ENCODE measurements at regions not wholly inside any gene's neighbourhood (a gene's known extent, or its start where the extent isn't known, plus 50 kb on each side); places are given as distances from the start of the nearest gene placed in this dataset.
"Not testable (repeated sequence)": the region's sequence is repeated elsewhere in the genome, so short reads cannot be mapped to it uniquely, and the experiment has no call there.

DNA sequence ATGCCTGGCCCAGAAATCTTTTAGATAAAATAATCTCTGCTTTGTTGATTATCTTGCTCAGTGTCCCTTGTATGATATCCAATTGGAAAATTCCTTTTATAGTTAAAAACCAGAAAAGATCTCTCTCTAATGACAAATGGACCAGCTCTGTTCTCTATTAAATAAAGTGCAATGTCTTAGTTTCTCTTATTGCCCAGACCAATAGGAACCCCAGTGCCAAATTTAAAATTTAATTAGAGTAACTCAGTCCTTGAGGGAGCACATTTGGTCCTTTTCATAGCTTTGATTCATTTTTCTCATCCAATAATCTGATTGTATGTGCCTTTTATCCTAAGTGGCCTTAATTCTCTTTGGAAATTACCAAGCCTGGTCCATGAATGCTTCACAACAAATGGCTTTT is 158.9 kb upstream of the FOXK1 start:
- Histone ChIP-seq H2AFZ (ENCODE audit: low read length, unreplicated experiment) (no peak overlapping the region), H3K4me3 (ENCODE audit: low read depth, low read length) (no peak overlapping the region), H3K4me1 (ENCODE audit: control insufficient read depth, insufficient read depth, low read length, unreplicated experiment) (no peaks in the 10 kb centered on the region), H3K27ac (ENCODE audit: low read depth, low read length) (no peak overlapping the region), H3K36me3 (ENCODE audit: insufficient read depth, low read length) (no peaks in the 10 kb centered on the region), H3K79me2 (ENCODE audit: control insufficient read depth, insufficient read depth, low read length, unreplicated experiment) (no peaks in the 10 kb centered on the region), H3K27me3 (ENCODE audit: insufficient read depth, low read length) (no peaks in the 10 kb centered on the region; the same call in 1 of the 2 replicates)

DNA sequence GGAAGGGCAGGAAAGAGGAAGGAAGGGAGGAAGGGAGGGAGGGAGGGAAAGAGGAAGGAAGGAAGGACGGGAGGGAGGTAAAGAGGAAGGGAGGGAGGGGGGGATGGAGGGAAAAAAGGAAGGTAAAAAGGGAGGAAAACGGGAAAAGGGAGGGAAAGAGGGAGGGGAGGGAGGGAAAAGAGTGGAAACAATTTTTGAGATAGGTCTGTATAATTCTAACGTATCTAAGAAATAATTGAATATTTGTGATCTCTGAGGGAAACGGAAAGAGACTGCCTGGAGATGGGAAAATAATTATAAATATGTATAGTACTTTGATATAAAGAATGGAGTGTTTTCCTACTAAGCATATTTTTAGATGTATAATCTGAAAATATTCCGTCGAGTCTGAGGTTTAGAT is 158.2 kb upstream of the FOXK1 start:
- no peaks in the 10 kb centered on the region for H3K79me2 ChIP-seq (ENCODE audit: control insufficient read depth, insufficient read depth, low read length, unreplicated experiment)
- no peak overlapping the region for H3K27ac ChIP-seq (ENCODE audit: low read depth, low read length)
- no peak overlapping the region for H2AFZ ChIP-seq (ENCODE audit: low read length, unreplicated experiment)
- H3K36me3 ChIP-seq (ENCODE audit: insufficient read depth, low read length): no peaks in the 10 kb centered on the region
- H3K4me1 ChIP-seq (ENCODE audit: control insufficient read depth, insufficient read depth, low read length, unreplicated experiment): no peaks in the 10 kb centered on the region
- H3K27me3 ChIP-seq (ENCODE audit: insufficient read depth, low read length): no peaks in the 10 kb centered on the region; the same call in 1 of the 2 replicates
- H3K4me3 ChIP-seq (ENCODE audit: low read depth, low read length): no peak overlapping the region

DNA sequence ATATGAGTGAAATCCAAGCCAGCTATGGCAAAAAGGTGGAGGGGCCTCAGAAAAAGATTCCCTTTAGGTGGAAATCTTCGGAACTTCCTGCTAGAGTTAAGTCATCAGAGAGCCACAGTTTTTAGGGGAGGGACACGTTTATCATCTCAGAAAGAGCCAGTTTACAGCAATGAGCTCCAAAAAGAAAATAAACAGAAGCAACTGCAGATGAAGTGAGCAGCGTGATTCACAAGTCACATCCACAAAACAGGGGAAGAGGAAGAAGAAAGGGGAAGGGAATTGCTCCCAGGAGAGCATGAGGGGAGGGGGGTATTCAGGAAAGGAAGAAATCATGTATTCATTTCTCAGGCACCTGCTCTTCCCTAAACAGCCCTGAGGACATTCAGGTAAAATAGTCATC is 156.2 kb upstream of the FOXK1 start:
- Histone ChIP-seq H3K79me2 (ENCODE audit: control insufficient read depth, insufficient read depth, low read length, unreplicated experiment) (no peaks in the 10 kb centered on the region), H3K4me3 (ENCODE audit: low read depth, low read length) (no peak overlapping the region), H3K36me3 (ENCODE audit: insufficient read depth, low read length) (no peaks in the 10 kb centered on the region), H3K27ac (ENCODE audit: low read depth, low read length) (no peak overlapping the region), H3K27me3 (ENCODE audit: insufficient read depth, low read length) (no peaks in the 10 kb centered on the region; the same call in 1 of the 2 replicates), H2AFZ (ENCODE audit: low read length, unreplicated experiment) (no peak overlapping the region), H3K4me1 (ENCODE audit: control insufficient read depth, insufficient read depth, low read length, unreplicated experiment) (no peaks in the 10 kb centered on the region)

DNA sequence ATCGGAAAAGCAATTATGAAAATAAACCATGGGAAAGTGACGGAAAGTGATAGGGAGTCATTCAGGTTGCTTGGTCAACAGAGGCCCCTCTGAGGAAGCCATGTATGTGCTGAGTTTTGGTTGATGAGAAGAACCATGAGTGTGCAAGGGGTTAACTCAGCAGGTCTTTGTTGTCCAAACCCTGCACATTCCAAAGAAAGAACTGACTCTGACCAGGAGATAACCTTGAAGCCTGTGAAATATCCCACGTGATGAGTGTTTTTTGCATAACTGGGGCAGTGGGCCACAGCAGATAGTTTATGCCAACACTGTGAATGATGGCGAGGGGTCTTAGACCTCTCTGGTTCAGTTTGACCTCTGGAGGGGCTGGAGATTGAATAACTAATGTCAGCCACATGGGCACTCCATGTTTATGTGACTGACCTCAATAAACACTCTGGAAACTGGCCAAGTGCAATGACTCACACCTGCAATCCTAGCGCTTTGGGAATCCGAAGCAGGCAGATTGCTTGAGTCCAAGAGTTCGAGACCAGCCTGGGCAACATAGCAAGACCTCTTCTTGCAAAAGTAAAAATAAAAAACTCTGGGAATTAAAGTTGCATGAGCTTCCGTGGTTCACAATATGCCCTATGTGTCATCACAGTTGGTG is 154.0 kb upstream of the FOXK1 start:
- Histone ChIP-seq H3K4me1 (ENCODE audit: control insufficient read depth, insufficient read depth, low read length, unreplicated experiment) (no peaks in the 10 kb centered on the region), H3K36me3 (ENCODE audit: insufficient read depth, low read length) (no peaks in the 10 kb centered on the region), H3K4me3 (ENCODE audit: low read depth, low read length) (no peak overlapping the region), H3K79me2 (ENCODE audit: control insufficient read depth, insufficient read depth, low read length, unreplicated experiment) (no peaks in the 10 kb centered on the region), H3K27ac (ENCODE audit: low read depth, low read length) (no peak overlapping the region), H3K27me3 (ENCODE audit: insufficient read depth, low read length) (no peaks in the 10 kb centered on the region; the same call in 1 of the 2 replicates), H2AFZ (ENCODE audit: low read length, unreplicated experiment) (no peak overlapping the region)

DNA sequence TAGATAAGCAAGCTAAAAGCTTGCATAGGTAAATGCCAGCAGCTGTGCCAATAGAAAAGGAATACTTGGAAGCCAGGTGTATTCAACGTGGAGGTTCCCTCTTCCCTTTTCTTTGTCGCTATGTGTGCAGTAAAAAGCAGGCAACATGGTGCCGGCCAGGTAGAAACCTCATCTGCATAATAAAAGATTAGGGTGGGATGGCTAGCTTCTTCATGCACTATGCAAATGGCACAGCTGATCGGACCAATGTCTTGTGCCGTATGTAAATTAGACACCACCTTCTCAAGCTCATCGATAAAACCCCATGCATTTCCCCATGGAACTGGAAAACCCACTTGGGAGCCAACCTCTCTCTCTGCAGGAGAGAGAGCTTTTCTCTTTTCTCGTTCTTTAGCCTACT is 150.9 kb upstream of the FOXK1 start:
- Histone ChIP-seq H3K4me3 (ENCODE audit: low read depth, low read length) (no peak overlapping the region), H3K27ac (ENCODE audit: low read depth, low read length) (no peak overlapping the region), H3K79me2 (ENCODE audit: control insufficient read depth, insufficient read depth, low read length, unreplicated experiment) (no peaks in the 10 kb centered on the region)

DNA sequence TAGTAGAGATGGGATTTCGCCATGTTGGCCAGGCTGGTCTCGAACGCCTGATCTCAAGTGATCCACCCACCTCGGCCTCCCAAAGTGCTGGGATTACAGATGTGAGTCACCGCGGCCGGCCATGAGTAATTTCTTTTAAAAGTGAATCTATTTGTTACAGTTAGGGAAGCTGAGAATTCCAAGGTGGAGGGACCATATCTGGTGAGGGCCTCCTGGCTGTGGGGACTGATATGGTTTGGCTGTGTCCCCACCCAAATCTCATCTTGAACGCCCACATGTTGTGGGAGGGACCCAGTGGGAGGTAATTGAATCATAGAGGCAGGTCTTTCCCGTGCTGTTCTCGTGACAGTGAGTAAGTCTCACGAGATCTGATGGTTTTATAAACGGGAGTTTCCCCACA is 148.8 kb upstream of the FOXK1 start:
- H3K36me3 ChIP-seq (ENCODE audit: insufficient read depth, low read length); H3K4me1 ChIP-seq (ENCODE audit: control insufficient read depth, insufficient read depth, low read length, unreplicated experiment); H3K27me3 ChIP-seq (ENCODE audit: insufficient read depth, low read length); H3K79me2 ChIP-seq (ENCODE audit: control insufficient read depth, insufficient read depth, low read length, unreplicated experiment); H2AFZ ChIP-seq (ENCODE audit: low read length, unreplicated experiment); H3K4me3 ChIP-seq (ENCODE audit: low read depth, low read length); H3K27ac ChIP-seq (ENCODE audit: low read depth, low read length): not testable (repeated sequence)

More for the DNA sequence above, 150.9 kb upstream of the FOXK1 start:
- Histone ChIP-seq H3K27me3 (ENCODE audit: insufficient read depth, low read length) (no peaks in the 10 kb centered on the region), H3K36me3 (ENCODE audit: insufficient read depth, low read length) (no peaks in the 10 kb centered on the region), H2AFZ (ENCODE audit: low read length, unreplicated experiment) (no peak overlapping the region), H3K4me1 (ENCODE audit: control insufficient read depth, insufficient read depth, low read length, unreplicated experiment) (no peaks in the 10 kb centered on the region)

DNA sequence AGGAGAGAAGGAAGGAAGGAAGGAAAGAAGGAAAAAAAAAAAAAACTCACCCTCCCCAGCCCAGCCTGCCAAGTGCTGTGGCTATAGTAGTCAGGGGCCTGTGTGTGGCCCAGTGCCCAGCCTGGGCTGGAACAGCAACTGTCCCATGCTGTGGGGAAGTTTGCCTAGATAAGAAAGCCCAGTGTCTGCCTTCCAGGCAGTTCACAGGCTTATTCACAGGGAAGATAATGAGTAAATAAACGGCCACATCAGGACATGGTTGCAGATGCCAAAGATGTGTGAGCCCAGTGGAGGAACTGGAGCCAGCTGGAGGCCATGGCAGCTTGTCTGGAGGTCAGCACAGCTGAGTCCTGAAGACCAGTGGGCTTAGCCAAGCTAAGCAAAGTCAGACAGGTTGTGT is 132.4 kb upstream of the FOXK1 start:
- H3K27me3 ChIP-seq (ENCODE audit: insufficient read depth, low read length): no peaks in the 10 kb centered on the region; the same call in 1 of the 2 replicates

DNA sequence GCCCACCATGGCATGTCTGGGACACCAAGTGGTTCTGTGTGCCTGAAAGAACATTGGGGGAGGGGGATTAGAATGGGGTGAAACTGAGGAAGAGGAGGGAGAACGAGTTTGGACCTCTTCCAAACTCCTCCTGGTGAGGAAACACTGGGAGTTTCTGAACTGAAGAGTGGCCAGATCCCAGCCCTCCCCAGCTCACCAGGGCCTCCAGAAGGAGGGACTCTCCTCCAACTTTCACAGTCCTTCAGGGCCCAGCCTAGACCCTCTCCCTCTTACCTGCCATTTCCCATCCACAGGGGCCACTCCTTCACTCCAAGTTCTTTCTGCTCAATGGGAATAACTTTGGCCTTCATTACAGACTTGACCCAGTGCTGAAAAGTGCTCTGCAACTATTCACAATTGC is 132.0 kb upstream of the FOXK1 start:
- no peaks in the 10 kb centered on the region for H3K79me2 ChIP-seq (ENCODE audit: control insufficient read depth, insufficient read depth, low read length, unreplicated experiment)
- no peak overlapping the region for H3K4me3 ChIP-seq (ENCODE audit: low read depth, low read length)
- H3K4me1 ChIP-seq (ENCODE audit: control insufficient read depth, insufficient read depth, low read length, unreplicated experiment): no peaks in the 10 kb centered on the region
- H3K27ac ChIP-seq (ENCODE audit: low read depth, low read length): no peak overlapping the region
- H2AFZ ChIP-seq (ENCODE audit: low read length, unreplicated experiment): no peak overlapping the region
- no peaks in the 10 kb centered on the region; the same call in 1 of the 2 replicates for H3K27me3 ChIP-seq (ENCODE audit: insufficient read depth, low read length)
- H3K36me3 ChIP-seq (ENCODE audit: insufficient read depth, low read length): no peaks in the 10 kb centered on the region

More for the DNA sequence above, 132.4 kb upstream of the FOXK1 start:
- Histone ChIP-seq H3K79me2 (ENCODE audit: control insufficient read depth, insufficient read depth, low read length, unreplicated experiment) (no peaks in the 10 kb centered on the region), H2AFZ (ENCODE audit: low read length, unreplicated experiment) (no peak overlapping the region), H3K4me1 (ENCODE audit: control insufficient read depth, insufficient read depth, low read length, unreplicated experiment) (no peaks in the 10 kb centered on the region), H3K27ac (ENCODE audit: low read depth, low read length) (no peak overlapping the region), H3K4me3 (ENCODE audit: low read depth, low read length) (no peak overlapping the region), H3K36me3 (ENCODE audit: insufficient read depth, low read length) (no peaks in the 10 kb centered on the region)

DNA sequence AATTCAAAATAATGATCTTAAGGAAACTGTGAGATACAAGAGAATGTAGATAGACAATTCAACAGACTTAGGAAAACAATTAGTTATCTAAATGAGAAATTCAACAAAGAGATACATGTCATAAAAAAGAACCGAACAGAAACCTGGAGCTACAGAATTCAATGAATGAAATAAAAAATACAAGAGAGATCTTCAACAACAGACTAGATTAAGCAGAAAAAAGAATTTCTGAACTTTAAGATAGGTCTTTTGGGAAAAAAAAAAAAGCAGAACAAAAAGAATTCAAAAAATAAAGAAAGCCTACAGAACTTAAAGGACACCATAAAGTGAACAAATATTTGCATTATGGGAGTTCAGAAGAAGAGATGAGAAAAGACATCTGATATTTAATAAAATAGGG is 129.1 kb upstream of the FOXK1 start:
- Histone ChIP-seq H3K36me3 (ENCODE audit: insufficient read depth, low read length) (no peaks in the 10 kb centered on the region), H3K27ac (ENCODE audit: low read depth, low read length) (no peak overlapping the region), H2AFZ (ENCODE audit: low read length, unreplicated experiment) (no peak overlapping the region), H3K27me3 (ENCODE audit: insufficient read depth, low read length) (peaks cover 9% of the 10 kb centered on the region; the same call in 1 of the 2 replicates), H3K4me3 (ENCODE audit: low read depth, low read length) (no peak overlapping the region), H3K79me2 (ENCODE audit: control insufficient read depth, insufficient read depth, low read length, unreplicated experiment) (no peaks in the 10 kb centered on the region), H3K4me1 (ENCODE audit: control insufficient read depth, insufficient read depth, low read length, unreplicated experiment) (no peaks in the 10 kb centered on the region)

DNA sequence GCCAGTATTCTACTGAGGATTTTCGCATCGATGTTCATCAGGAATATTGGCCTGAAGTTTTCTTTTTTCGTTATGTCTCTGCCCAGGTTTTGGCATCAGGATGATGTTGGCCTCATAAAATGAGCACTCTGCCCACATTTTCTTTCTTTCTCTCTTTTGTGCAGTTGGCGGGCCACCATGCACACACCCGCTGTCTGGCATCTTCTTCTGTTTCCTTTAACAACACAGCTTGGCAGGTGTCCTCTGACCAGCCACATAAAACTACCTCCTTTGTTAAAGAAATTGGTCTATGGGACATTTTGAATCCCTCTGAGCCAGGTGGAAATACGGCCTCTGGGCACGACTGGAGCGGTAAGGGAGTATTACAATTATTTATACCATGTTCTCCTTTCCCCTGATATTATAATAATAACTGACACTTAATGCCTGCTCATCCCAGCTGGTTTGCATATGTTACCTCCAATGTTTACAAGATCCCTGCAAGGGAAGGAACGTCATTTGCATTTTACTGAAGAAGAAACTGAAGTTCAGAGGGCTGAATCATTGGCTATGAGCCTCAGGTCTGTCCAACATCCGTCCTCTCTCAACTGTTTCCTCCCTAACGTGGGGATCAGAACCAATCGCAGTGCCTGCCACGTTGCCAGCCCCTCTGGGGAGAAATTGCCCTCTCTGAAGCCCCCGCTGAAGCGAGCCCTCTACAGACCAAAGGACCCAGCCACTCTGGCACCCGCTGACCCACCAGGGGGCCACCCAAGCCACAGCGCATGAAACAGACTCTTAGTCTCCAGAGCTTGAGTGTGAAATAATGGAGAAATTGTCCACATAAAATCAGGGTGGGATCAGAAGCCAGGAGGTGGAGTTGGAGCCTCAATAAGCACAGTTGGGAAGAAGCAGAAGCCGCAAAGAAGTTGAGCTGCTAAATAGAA is 125.0 kb upstream of the FOXK1 start:
- no peaks in the 10 kb centered on the region for H3K36me3 ChIP-seq (ENCODE audit: insufficient read depth, low read length)
- H2AFZ ChIP-seq (ENCODE audit: low read length, unreplicated experiment): no peak overlapping the region
- no peaks in the 10 kb centered on the region for H3K4me1 ChIP-seq (ENCODE audit: control insufficient read depth, insufficient read depth, low read length, unreplicated experiment)
- no peaks in the 10 kb centered on the region for H3K79me2 ChIP-seq (ENCODE audit: control insufficient read depth, insufficient read depth, low read length, unreplicated experiment)
- H3K27me3 ChIP-seq (ENCODE audit: insufficient read depth, low read length): peaks cover 23% of the 10 kb centered on the region
- H3K27ac ChIP-seq (ENCODE audit: low read depth, low read length): no peak overlapping the region
- H3K4me3 ChIP-seq (ENCODE audit: low read depth, low read length): no peak overlapping the region

DNA sequence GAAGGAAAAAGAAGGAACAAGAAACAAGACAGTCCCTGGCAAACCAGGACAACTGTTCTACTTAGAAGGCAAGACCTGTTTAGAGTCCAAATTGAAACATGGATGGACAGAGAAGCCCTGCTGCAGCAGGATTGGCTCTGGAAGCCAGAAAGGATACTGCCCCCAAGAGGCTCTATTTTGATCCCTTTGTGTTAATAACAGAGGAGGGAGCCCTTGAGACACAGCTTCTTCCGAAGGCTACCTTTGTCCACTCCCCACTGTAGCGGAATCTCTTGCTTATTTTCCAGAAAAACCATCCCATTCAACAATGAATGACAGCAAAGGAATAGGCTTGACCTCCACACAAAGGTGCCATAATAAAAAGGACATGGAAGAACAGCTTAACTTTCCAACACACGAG is 120.3 kb upstream of the FOXK1 start:
- no peak overlapping the region for H3K27ac ChIP-seq (ENCODE audit: low read depth, low read length)
- H2AFZ ChIP-seq (ENCODE audit: low read length, unreplicated experiment): no peak overlapping the region

More for the DNA sequence above, 120.3 kb upstream of the FOXK1 start:
- peaks cover 29% of the 10 kb centered on the region for H3K27me3 ChIP-seq (ENCODE audit: insufficient read depth, low read length)
- no peaks in the 10 kb centered on the region for H3K79me2 ChIP-seq (ENCODE audit: control insufficient read depth, insufficient read depth, low read length, unreplicated experiment)
- no peaks in the 10 kb centered on the region for H3K4me1 ChIP-seq (ENCODE audit: control insufficient read depth, insufficient read depth, low read length, unreplicated experiment)
- no peak overlapping the region for H3K4me3 ChIP-seq (ENCODE audit: low read depth, low read length)
- no peaks in the 10 kb centered on the region for H3K36me3 ChIP-seq (ENCODE audit: insufficient read depth, low read length)
